ENCODE measurements at regions not wholly inside any gene's neighbourhood (a gene's known extent, or its start where the extent isn't known, plus 50 kb on each side); places are given as distances from the start of the nearest gene placed in this dataset.

- TF ChIP-seq POLR2AphosphoS5 (IDR thresholded peaks at IDR 0.05; ENCODE audit: low read depth, low read length) (no peak), SIN3A (IDR thresholded peaks at IDR 0.05; ENCODE audit: borderline replicate concordance, insufficient read depth, low read length) (no peak), TAF1 (IDR thresholded peaks at IDR 0.05; ENCODE audit: borderline replicate concordance, insufficient read depth, low read length) (no peak), FOXP2 (optimal IDR thresholded peaks at IDR 0.05; ENCODE audit: borderline replicate concordance, extremely low read depth, extremely low read length, insufficient read depth) (no peak), REST (IDR thresholded peaks at IDR 0.05; ENCODE audit: insufficient read depth in 1 of 2, low read depth in 2 of 2, low read length in 2 of 2) (no peak)
Measured at GRCh38 chr1:30325085-30325935, 398.1 kb downstream of the MATN1 start.

GRCh38 chr1:30324251-30325084 lies 398.9 kb downstream of the MATN1 start:
- no peak for TF ChIP-seq FOXP2 (optimal IDR thresholded peaks at IDR 0.05; ENCODE audit: borderline replicate concordance, extremely low read depth, extremely low read length, insufficient read depth)

GRCh38 chr1:30323841-30324240 lies 399.5 kb downstream of the MATN1 start:
- no peak for TF ChIP-seq SIN3A (IDR thresholded peaks at IDR 0.05; ENCODE audit: borderline replicate concordance, insufficient read depth, low read length)
- TF ChIP-seq TAF1 (IDR thresholded peaks at IDR 0.05; ENCODE audit: borderline replicate concordance, insufficient read depth, low read length): no peak
- TF ChIP-seq FOXP2 (optimal IDR thresholded peaks at IDR 0.05; ENCODE audit: borderline replicate concordance, extremely low read depth, extremely low read length, insufficient read depth): no peak
- no peak for TF ChIP-seq POLR2AphosphoS5 (IDR thresholded peaks at IDR 0.05; ENCODE audit: low read depth, low read length)
- no peak for TF ChIP-seq REST (IDR thresholded peaks at IDR 0.05; ENCODE audit: insufficient read depth in 1 of 2, low read depth in 2 of 2, low read length in 2 of 2)

GRCh38 chr1:30323352-30323751 lies 400.0 kb downstream of the MATN1 start:
- no peak for TF ChIP-seq REST (IDR thresholded peaks at IDR 0.05; ENCODE audit: insufficient read depth in 1 of 2, low read depth in 2 of 2, low read length in 2 of 2)

GRCh38 chr1:30322859-30323257 lies 400.5 kb downstream of the MATN1 start:
- TF ChIP-seq SIN3A (IDR thresholded peaks at IDR 0.05; ENCODE audit: borderline replicate concordance, insufficient read depth, low read length) (no peak), FOXP2 (optimal IDR thresholded peaks at IDR 0.05; ENCODE audit: borderline replicate concordance, extremely low read depth, extremely low read length, insufficient read depth) (no peak), TAF1 (IDR thresholded peaks at IDR 0.05; ENCODE audit: borderline replicate concordance, insufficient read depth, low read length) (no peak), POLR2AphosphoS5 (IDR thresholded peaks at IDR 0.05; ENCODE audit: low read depth, low read length) (no peak)

All from PFSK-1 (cell line).